Mammary epithelial cell (primary cell): ENCODE measurements at regions not wholly inside any gene's neighbourhood (a gene's known extent, or its start where the extent isn't known, plus 50 kb on each side); places are given as distances from the start of the nearest gene placed in this dataset.

Experiments used
- EZH2 ChIP-seq: IDR thresholded peaks from 2 replicates; pipeline ENCODE4 v1.6.1; 2012; ENCODE audit warnings: low read length, inconsistent platforms, borderline replicate concordance
- TF ChIP-seq, protein P1 (sequence below), 2 donors: IDR thresholded peaks in 1 of 2; conservative IDR thresholded peaks in 1 of 2; 2 replicates each; pipeline ENCODE4 v1.5.1; 2011 to 2012; ENCODE audit warnings: inconsistent platforms in 2 of 2, low read length in 2 of 2, mild to moderate bottlenecking in 2 of 2, control low read depth in 1 of 2, low read depth in 1 of 2; ENCODE audit not compliant: insufficient read depth in 1 of 2; ENCODE audit errors: extremely low read depth in 1 of 2

DNA sequence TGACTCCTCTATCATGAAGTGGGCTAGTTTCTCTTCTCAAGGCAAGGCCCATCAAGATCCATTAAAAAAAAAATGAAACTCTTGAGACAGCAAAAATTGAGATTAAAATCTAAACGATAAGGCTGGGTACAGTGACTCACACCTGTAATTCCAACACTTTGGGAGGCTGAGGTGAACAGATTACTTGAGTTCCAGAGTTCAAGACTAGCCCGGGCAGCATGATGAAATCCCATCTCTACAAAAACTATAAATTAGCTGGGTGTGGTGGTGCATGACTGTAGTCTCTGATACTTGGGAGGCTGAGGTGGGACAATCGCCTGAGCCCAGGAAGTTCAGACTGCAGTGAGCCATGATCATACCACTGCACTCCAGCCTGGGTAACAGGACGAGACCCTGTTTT is 226.5 kb upstream of the SOX5 start:
- TF ChIP-seq, protein P1, sequence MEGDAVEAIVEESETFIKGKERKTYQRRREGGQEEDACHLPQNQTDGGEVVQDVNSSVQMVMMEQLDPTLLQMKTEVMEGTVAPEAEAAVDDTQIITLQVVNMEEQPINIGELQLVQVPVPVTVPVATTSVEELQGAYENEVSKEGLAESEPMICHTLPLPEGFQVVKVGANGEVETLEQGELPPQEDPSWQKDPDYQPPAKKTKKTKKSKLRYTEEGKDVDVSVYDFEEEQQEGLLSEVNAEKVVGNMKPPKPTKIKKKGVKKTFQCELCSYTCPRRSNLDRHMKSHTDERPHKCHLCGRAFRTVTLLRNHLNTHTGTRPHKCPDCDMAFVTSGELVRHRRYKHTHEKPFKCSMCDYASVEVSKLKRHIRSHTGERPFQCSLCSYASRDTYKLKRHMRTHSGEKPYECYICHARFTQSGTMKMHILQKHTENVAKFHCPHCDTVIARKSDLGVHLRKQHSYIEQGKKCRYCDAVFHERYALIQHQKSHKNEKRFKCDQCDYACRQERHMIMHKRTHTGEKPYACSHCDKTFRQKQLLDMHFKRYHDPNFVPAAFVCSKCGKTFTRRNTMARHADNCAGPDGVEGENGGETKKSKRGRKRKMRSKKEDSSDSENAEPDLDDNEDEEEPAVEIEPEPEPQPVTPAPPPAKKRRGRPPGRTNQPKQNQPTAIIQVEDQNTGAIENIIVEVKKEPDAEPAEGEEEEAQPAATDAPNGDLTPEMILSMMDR (conservative IDR thresholded peaks at IDR 0.05 in 1 of 2, IDR thresholded peaks at IDR 0.05 in 1 of 2; ENCODE audit: extremely low read depth in 1 of 2, insufficient read depth in 1 of 2, low read depth in 1 of 2, low read length in 2 of 2) = no peak
- no peak for TF ChIP-seq EZH2
